ENCODE measurements at regions not wholly inside any gene's neighbourhood (a gene's known extent, or its start where the extent isn't known, plus 50 kb on each side); places are given as distances from the start of the nearest gene placed in this dataset.

GRCh38 chr4:32662803-32663202 is 1942.6 kb downstream of the PCDH7 start:
- TF ChIP-seq EZH2phosphoT487 (IDR thresholded peaks at IDR 0.05; ENCODE audit: borderline replicate concordance), result no peak
- no peak for TF ChIP-seq CTCF (conservative IDR thresholded peaks at IDR 0.05; ENCODE audit: low read length)

Data from Loucy (cell line).